Muscle layer of colon (tissue), 2 donors: ENCODE measurements at regions not wholly inside any gene's neighbourhood (a gene's known extent, or its start where the extent isn't known, plus 50 kb on each side); places are given as distances from the start of the nearest gene placed in this dataset.

Source experiments
- H3K27ac ChIP-seq: one replicate; pipeline ENCODE4 v1.7.0; 2013; ENCODE audit warnings: low read depth, mild to moderate bottlenecking, low read length, moderate library complexity
- H3K27me3 ChIP-seq, 2 donors: one replicate each; pipeline ENCODE4 v1.7.0; 2013; ENCODE audit warnings: low read length in 2 of 2, mild to moderate bottlenecking in 2 of 2; ENCODE audit not compliant: insufficient read depth in 2 of 2, control insufficient read depth in 1 of 2
- H3K36me3 ChIP-seq: one replicate; pipeline ENCODE4 v1.7.0; 2013; ENCODE audit warnings: mild to moderate bottlenecking, low read length; ENCODE audit not compliant: insufficient read depth
- H3K4me1 ChIP-seq: one replicate; pipeline ENCODE4 v1.7.0; 2013; ENCODE audit warnings: mild to moderate bottlenecking, low read length; ENCODE audit not compliant: insufficient read depth
- H3K4me3 ChIP-seq, 2 donors: one replicate each; pipeline ENCODE4 v1.7.0; 2013; ENCODE audit warnings: low read length in 2 of 2, low read depth in 1 of 2, mild to moderate bottlenecking in 1 of 2, moderate library complexity in 1 of 2
- H3K9ac ChIP-seq: one replicate; pipeline ENCODE4 v1.7.0; 2013; ENCODE audit warnings: low read length
- H3K9me3 ChIP-seq: one replicate; pipeline ENCODE4 v1.7.0; 2013; ENCODE audit warnings: mild to moderate bottlenecking, low read length
- donor health status: abdominal sarcoma.
- donor health status: Adenocarcinoma of cecum.

GRCh38 chr2:57720728-57721627, 325.6 kb upstream of the VRK2 start:
- no peaks in the 10 kb centered on the region for H3K9me3 ChIP-seq
- no peaks in the 10 kb centered on the region for H3K4me1 ChIP-seq
- H3K27ac ChIP-seq: no peak overlapping the region
- H3K27me3 ChIP-seq: no peaks in the 10 kb centered on the region
- H3K4me3 ChIP-seq: no peak overlapping the region
- H3K36me3 ChIP-seq: no peaks in the 10 kb centered on the region
- no peak overlapping the region for H3K9ac ChIP-seq

GRCh38 chr2:57725337-57725947, 321.2 kb upstream of the VRK2 start:
- H3K9me3 ChIP-seq: no peaks in the 10 kb centered on the region
- no peak overlapping the region for H3K4me3 ChIP-seq
- no peak overlapping the region for H3K9ac ChIP-seq
- no peaks in the 10 kb centered on the region for H3K27me3 ChIP-seq
- no peaks in the 10 kb centered on the region for H3K36me3 ChIP-seq
- H3K27ac ChIP-seq: no peak overlapping the region
- H3K4me1 ChIP-seq: no peaks in the 10 kb centered on the region

DNA sequence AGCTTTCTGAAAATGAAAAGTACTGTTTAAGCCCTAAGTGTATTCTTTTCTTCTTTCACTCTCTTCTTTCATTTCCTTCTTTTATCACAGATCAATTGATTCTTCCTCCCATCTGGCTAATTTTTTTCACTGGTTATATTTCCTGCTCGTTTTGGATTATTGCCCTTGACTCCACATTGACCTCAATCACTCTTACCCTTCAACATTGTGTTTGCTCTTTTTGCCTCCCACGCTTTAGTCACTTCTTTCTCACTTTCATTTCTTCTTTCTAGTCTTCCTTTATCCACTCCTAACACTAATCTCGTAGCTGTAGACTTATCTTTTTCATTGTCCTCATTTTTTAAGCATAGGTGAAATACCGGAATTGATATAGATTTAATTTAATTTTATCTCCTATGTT, 320.3 kb upstream of the VRK2 start:
- Histone ChIP-seq H3K36me3 (no peaks in the 10 kb centered on the region), H3K9ac (no peak overlapping the region), H3K9me3 (no peaks in the 10 kb centered on the region), H3K4me3 (no peak overlapping the region), H3K27ac (no peak overlapping the region), H3K27me3 (no peaks in the 10 kb centered on the region), H3K4me1 (no peaks in the 10 kb centered on the region)

DNA sequence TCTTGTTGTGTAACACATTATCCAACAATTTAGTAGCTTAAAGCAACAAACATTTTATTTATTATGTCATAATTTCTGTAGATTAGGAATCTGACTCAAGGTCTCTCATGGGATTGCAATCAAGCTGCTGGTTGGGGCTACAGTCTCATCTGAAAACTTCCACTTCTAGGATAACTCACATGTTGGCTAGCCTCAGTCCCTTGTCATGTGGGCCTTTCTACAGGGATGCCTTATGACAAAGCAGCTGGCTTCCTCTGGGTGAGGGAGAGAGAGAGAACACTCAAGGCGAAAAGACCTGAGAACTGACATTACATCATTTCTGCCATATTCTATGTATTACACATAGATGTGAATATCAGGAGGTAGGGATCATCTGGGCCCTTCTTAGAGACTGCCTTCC, 317.9 kb upstream of the VRK2 start:
- Histone ChIP-seq H3K27me3 (no peaks in the 10 kb centered on the region), H3K4me1 (no peaks in the 10 kb centered on the region), H3K9me3 (no peaks in the 10 kb centered on the region), H3K36me3 (no peaks in the 10 kb centered on the region), H3K9ac (no peak overlapping the region), H3K4me3 (no peak overlapping the region), H3K27ac (no peak overlapping the region)

DNA sequence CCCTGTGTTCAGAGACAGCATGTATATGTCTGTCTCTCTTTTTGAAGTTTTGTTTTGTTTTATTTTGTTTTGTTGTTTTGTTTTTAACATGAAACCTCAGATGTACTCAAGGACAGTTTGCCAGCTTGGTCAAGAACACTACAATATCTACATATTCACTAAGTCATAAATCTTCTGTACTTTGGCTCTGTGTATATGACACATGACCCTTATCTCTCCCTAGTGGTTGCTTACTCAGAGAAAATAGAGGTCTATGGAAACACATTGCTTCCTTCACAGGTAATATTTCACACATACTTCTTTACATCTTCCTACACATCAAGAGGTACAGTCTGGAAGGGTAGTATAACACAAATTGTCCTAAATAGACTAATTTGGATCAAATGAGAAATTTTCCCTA, 312.6 kb upstream of the VRK2 start:
- Histone ChIP-seq H3K9me3 (no peaks in the 10 kb centered on the region), H3K9ac (no peak overlapping the region), H3K4me1 (no peaks in the 10 kb centered on the region), H3K4me3 (no peak overlapping the region), H3K27ac (no peak overlapping the region), H3K27me3 (no peaks in the 10 kb centered on the region), H3K36me3 (no peaks in the 10 kb centered on the region)

DNA sequence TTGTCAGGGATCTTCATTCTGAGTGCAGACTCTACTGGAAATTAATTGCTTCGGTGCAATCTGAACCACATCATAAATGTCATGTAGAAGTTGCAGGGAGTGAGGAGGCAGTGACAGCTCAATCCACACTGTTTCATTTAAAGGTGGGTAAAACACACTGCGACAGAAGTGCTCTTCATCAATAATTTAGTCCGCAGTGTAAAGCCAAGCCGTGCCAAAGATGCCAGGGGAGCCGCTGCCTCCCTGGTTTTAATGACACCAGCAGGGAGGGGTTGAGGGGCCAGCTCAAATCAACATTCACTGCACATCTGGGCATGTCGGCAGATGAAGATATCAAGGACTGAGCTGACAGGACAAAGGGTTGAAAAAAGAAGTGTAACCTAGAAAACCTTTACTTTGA, 305.7 kb upstream of the VRK2 start:
- H3K4me3 ChIP-seq: no peak overlapping the region
- no peaks in the 10 kb centered on the region for H3K9me3 ChIP-seq
- H3K36me3 ChIP-seq: no peaks in the 10 kb centered on the region
- no peaks in the 10 kb centered on the region for H3K27me3 ChIP-seq
- no peak overlapping the region for H3K27ac ChIP-seq
- H3K9ac ChIP-seq: no peak overlapping the region
- no peaks in the 10 kb centered on the region for H3K4me1 ChIP-seq

GRCh38 chr2:57753636-57754035, 293.0 kb upstream of the VRK2 start:
- Histone ChIP-seq H3K36me3 (no peaks in the 10 kb centered on the region), H3K27ac (no peak overlapping the region), H3K4me1 (no peaks in the 10 kb centered on the region), H3K27me3 (no peaks in the 10 kb centered on the region), H3K4me3 (no peak overlapping the region), H3K9ac (no peak overlapping the region), H3K9me3 (no peaks in the 10 kb centered on the region)

DNA sequence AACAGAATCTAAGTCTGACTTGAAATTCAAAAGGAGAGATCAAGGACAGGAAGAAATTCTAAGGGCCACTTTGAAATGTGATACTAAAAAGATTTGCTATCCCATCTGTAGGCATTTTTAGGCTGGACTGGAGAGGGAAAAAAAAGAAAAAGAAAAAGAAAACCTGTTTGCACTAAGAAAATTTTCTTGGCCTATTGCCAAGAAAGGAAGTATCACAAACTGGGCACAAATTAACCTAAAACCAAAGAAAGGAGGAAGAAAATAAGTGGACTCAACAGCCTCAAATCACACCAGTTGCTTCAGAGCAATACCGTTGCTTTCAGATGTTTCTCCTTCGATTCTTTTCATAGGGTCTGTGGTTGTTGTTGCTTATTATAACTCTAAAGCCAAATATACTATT, 287.9 kb upstream of the VRK2 start:
- Histone ChIP-seq H3K27me3 (no peaks in the 10 kb centered on the region), H3K9me3 (no peaks in the 10 kb centered on the region), H3K4me1 (peaks cover 11% of the 10 kb centered on the region), H3K27ac (no peak overlapping the region), H3K9ac (no peak overlapping the region), H3K36me3 (no peaks in the 10 kb centered on the region), H3K4me3 (no peak overlapping the region)

DNA sequence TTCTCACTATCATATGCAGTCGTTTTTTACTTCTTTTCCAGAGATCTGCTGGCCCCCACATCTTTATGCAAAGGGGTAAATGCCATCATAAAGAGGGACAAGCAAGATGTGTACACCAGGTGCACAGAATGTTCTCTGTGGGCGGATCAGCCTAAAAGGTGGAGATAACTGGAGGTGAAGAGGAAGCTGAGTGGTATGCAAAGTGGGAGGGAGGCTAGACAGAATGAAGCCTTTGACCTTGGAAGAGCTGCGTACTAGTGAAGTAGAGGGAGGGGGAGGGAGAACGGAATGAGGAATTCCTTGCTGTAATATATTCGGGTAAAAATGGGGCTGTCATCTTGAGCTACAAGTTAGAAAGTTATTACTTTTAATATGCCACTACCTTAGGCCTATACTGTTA, 287.5 kb upstream of the VRK2 start:
- H3K9me3 ChIP-seq: no peaks in the 10 kb centered on the region
- no peak overlapping the region for H3K4me3 ChIP-seq
- no peak overlapping the region for H3K9ac ChIP-seq
- H3K27me3 ChIP-seq: no peaks in the 10 kb centered on the region
- H3K27ac ChIP-seq: no peak overlapping the region
- H3K4me1 ChIP-seq: peaks cover 11% of the 10 kb centered on the region
- no peaks in the 10 kb centered on the region for H3K36me3 ChIP-seq

GRCh38 chr2:57759822-57760300, 286.7 kb upstream of the VRK2 start:
- peak overlapping the region; percentile 13 for H3K9ac ChIP-seq
- H3K9me3 ChIP-seq: no peaks in the 10 kb centered on the region
- no peak overlapping the region for H3K27ac ChIP-seq
- peak overlapping the region; percentile 31 to 50 for H3K4me3 ChIP-seq
- H3K27me3 ChIP-seq: no peaks in the 10 kb centered on the region
- no peaks in the 10 kb centered on the region for H3K36me3 ChIP-seq
- peaks cover 11% of the 10 kb centered on the region for H3K4me1 ChIP-seq

DNA sequence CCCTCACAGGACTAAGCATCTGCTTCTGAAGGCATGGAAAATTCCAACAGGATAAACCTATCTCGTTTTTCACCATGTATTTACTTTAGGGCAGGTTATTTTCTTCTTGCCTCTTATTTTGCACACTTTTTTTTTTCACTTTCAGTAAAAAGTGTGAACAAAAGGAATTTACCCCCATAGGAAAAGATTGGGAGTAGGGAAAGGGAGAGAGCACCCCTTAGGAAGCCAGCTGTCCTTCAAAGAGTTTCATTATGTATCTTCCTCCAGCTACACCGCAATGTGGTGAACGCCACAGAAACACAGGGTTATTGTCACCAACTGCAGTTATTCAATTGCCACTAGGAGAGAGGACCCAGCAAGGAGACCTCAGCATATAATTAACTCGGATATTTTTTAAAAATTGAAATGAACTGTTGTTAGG, 286.2 kb upstream of the VRK2 start:
- Histone ChIP-seq H3K27ac (no peak overlapping the region), H3K27me3 (no peaks in the 10 kb centered on the region), H3K36me3 (no peaks in the 10 kb centered on the region), H3K9ac (peak overlapping the region; percentile 13), H3K4me3 (peak overlapping the region; percentile 31 to 50), H3K4me1 (peaks cover 11% of the 10 kb centered on the region), H3K9me3 (no peaks in the 10 kb centered on the region)
